OCI-LY7 (cell line): ENCODE measurements at regions not wholly inside any gene's neighbourhood (a gene's known extent, or its start where the extent isn't known, plus 50 kb on each side); places are given as distances from the start of the nearest gene placed in this dataset.

Source experiments
- EZH2phosphoT487 ChIP-seq: fragments of 200-600 bp; sonication (generic); IDR thresholded peaks from 2 replicates; pipeline ENCODE4 v1.6.1; 2018; ENCODE audit warnings: low read depth, borderline replicate concordance, mild to moderate bottlenecking, mixed run types, antibody characterized with exemption, low read length, moderate library complexity, mixed read lengths
- TF ChIP-seq, protein P1 (sequence below): fragments of 200-600 bp; sonication (generic); conservative IDR thresholded peaks from 2 replicates; pipeline ENCODE4 v1.5.1; 2014; ENCODE audit warnings: mild to moderate bottlenecking, antibody characterized with exemption, low read length, moderate library complexity, mixed read lengths

DNA sequence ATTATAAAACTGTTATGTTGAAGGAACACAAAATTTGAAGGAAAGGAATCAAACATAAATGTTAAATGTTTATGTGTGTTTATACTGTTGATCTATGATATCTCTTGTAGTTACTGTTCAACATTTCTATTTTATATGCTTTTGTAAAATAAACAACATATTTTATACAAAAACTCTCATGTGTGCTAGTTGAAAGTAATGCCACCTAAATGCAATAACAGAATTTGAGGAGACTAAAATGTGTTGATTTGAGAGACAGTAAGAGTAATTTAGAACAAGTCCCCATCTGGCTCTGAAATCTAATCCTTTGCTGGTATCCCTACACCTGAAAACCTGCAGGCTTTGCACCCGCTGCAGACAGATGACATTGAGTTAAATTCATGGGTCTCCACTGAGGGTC is 95.7 kb upstream of the TOP3B start:
- TF ChIP-seq, protein P1, sequence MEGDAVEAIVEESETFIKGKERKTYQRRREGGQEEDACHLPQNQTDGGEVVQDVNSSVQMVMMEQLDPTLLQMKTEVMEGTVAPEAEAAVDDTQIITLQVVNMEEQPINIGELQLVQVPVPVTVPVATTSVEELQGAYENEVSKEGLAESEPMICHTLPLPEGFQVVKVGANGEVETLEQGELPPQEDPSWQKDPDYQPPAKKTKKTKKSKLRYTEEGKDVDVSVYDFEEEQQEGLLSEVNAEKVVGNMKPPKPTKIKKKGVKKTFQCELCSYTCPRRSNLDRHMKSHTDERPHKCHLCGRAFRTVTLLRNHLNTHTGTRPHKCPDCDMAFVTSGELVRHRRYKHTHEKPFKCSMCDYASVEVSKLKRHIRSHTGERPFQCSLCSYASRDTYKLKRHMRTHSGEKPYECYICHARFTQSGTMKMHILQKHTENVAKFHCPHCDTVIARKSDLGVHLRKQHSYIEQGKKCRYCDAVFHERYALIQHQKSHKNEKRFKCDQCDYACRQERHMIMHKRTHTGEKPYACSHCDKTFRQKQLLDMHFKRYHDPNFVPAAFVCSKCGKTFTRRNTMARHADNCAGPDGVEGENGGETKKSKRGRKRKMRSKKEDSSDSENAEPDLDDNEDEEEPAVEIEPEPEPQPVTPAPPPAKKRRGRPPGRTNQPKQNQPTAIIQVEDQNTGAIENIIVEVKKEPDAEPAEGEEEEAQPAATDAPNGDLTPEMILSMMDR, result no peak
- no peak for TF ChIP-seq EZH2phosphoT487
